IPS DF 6.9 (cell line): ENCODE measurements at regions not wholly inside any gene's neighbourhood (a gene's known extent, or its start where the extent isn't known, plus 50 kb on each side); places are given as distances from the start of the nearest gene placed in this dataset.

Source experiments
- DNase-seq: peaks from one replicate; pipeline ENCODE4 v3.0.0-alpha.2; 2013; ENCODE audit warnings: low read depth, low spot score
- H3K27ac ChIP-seq: one replicate; pipeline ENCODE4 v1.5.1; 2013; ENCODE audit warnings: low read length, control low read depth
- H3K27me3 ChIP-seq: 2 replicates; pipeline ENCODE4 v1.6.1; 2013; ENCODE audit warnings: mild to moderate bottlenecking, low read length; ENCODE audit not compliant: control insufficient read depth, insufficient read depth
- H3K36me3 ChIP-seq: 2 replicates; pipeline ENCODE4 v1.6.1; 2013; ENCODE audit warnings: low read length; ENCODE audit not compliant: control insufficient read depth, insufficient read depth
- H3K4me1 ChIP-seq: 2 replicates; pipeline ENCODE4 v1.6.1; 2013; ENCODE audit warnings: low read length; ENCODE audit not compliant: control insufficient read depth, insufficient read depth
- H3K4me3 ChIP-seq: 2 replicates; pipeline ENCODE4 v1.5.1; 2013; ENCODE audit warnings: mild to moderate bottlenecking, low read length
- H3K9me3 ChIP-seq: 2 replicates; pipeline ENCODE4 v1.6.1; 2013; ENCODE audit warnings: low read length, inconsistent platforms; ENCODE audit not compliant: control insufficient read depth, insufficient read depth
- WGBS: extraction: QIAGEN DNeasy Blood & Tissue Kit; methylation state at CpG from one replicate; pipeline ENCODE4 v1.1.7; 2013; ENCODE audit warnings: mixed read lengths, missing lambda C conversion rate; ENCODE audit not compliant: insufficient read length, insufficient coverage; 5-methylcytosine and 5-hydroxymethylcytosine counted together

- Histone ChIP-seq H3K9me3 (no peaks in the 10 kb centered on the region), H3K27me3 (no peaks in the 10 kb centered on the region), H3K4me3 (no peak overlapping the region), H3K36me3 (no peaks in the 10 kb centered on the region), H3K4me1 (no peaks in the 10 kb centered on the region), H3K27ac (no peak overlapping the region)
- no peak for DNase-seq
- no CpG with 5 or more reads among the region's 6 CpGs for WGBS
These were observed 90.5 kb upstream of the PHYHIPL start for GRCh38 chr10:59085711-59086502.

GRCh38 chr10:59087486-59087885, 89.0 kb upstream of the PHYHIPL start:
- Histone ChIP-seq H3K36me3 (no peaks in the 10 kb centered on the region), H3K4me1 (no peaks in the 10 kb centered on the region), H3K9me3 (no peaks in the 10 kb centered on the region), H3K27me3 (no peaks in the 10 kb centered on the region), H3K27ac (no peak overlapping the region), H3K4me3 (no peak overlapping the region)
- no peak for DNase-seq

- H3K4me3 ChIP-seq = no peak overlapping the region
- H3K36me3 ChIP-seq = no peaks in the 10 kb centered on the region
- no CpG with 5 or more reads among the region's 11 CpGs for WGBS
- H3K27me3 ChIP-seq = no peaks in the 10 kb centered on the region
- DNase-seq = no peak
- H3K27ac ChIP-seq = no peak overlapping the region
- no peaks in the 10 kb centered on the region for H3K9me3 ChIP-seq
- H3K4me1 ChIP-seq = no peaks in the 10 kb centered on the region
These were observed 87.4 kb upstream of the PHYHIPL start for GRCh38 chr10:59088912-59089573.

- WGBS = no CpG with 5 or more reads among the region's 3 CpGs
These were observed 85.4 kb upstream of the PHYHIPL start for GRCh38 chr10:59090817-59091622.

GRCh38 chr10:59093461-59093860, 83.0 kb upstream of the PHYHIPL start:
- Histone ChIP-seq H3K9me3 (no peaks in the 10 kb centered on the region), H3K36me3 (no peaks in the 10 kb centered on the region), H3K4me3 (no peak overlapping the region), H3K27me3 (no peaks in the 10 kb centered on the region), H3K4me1 (no peaks in the 10 kb centered on the region), H3K27ac (no peak overlapping the region)
- no peak for DNase-seq
- no CpG with 5 or more reads among the region's 2 CpGs for WGBS

More at GRCh38 chr10:59090817-59091622, 85.4 kb upstream of the PHYHIPL start:
- DNase-seq = no peak
- Histone ChIP-seq H3K4me3 (no peak overlapping the region), H3K9me3 (no peaks in the 10 kb centered on the region), H3K27ac (no peak overlapping the region), H3K36me3 (no peaks in the 10 kb centered on the region), H3K27me3 (no peaks in the 10 kb centered on the region), H3K4me1 (no peaks in the 10 kb centered on the region)

GRCh38 chr10:59096631-59097030, 79.8 kb upstream of the PHYHIPL start:
- Histone ChIP-seq H3K4me3 (no peak overlapping the region), H3K9me3 (no peaks in the 10 kb centered on the region), H3K36me3 (no peaks in the 10 kb centered on the region), H3K27ac (no peak overlapping the region), H3K27me3 (no peaks in the 10 kb centered on the region), H3K4me1 (no peaks in the 10 kb centered on the region)
- no peak for DNase-seq
- WGBS = no CpG with 5 or more reads among the region's 2 CpGs

- H3K36me3 ChIP-seq = no peaks in the 10 kb centered on the region
- no peaks in the 10 kb centered on the region for H3K9me3 ChIP-seq
- no peak for DNase-seq
- H3K4me3 ChIP-seq = no peak overlapping the region
- H3K27ac ChIP-seq = no peak overlapping the region
- H3K27me3 ChIP-seq = no peaks in the 10 kb centered on the region
- H3K4me1 ChIP-seq = no peaks in the 10 kb centered on the region
These were observed 78.1 kb upstream of the PHYHIPL start for GRCh38 chr10:59098387-59098786.

GRCh38 chr10:59098831-59099452, 77.5 kb upstream of the PHYHIPL start:
- whole genome bisulfite sequencing = no CpG with 5 or more reads among the region's 4 CpGs

GRCh38 chr10:59099481-59099880, 77.0 kb upstream of the PHYHIPL start:
- no CpG with 5 or more reads among the region's 2 CpGs for WGBS
- H3K4me1 ChIP-seq = no peaks in the 10 kb centered on the region
- H3K27ac ChIP-seq = no peak overlapping the region
- H3K9me3 ChIP-seq = no peaks in the 10 kb centered on the region
- H3K27me3 ChIP-seq = no peaks in the 10 kb centered on the region
- no peaks in the 10 kb centered on the region for H3K36me3 ChIP-seq
- no peak overlapping the region for H3K4me3 ChIP-seq
- DNase-seq = no peak

More at GRCh38 chr10:59098831-59099452, 77.5 kb upstream of the PHYHIPL start:
- no peak for DNase-seq
- H3K9me3 ChIP-seq = no peaks in the 10 kb centered on the region
- no peaks in the 10 kb centered on the region for H3K36me3 ChIP-seq
- no peaks in the 10 kb centered on the region for H3K4me1 ChIP-seq
- no peak overlapping the region for H3K27ac ChIP-seq
- no peak overlapping the region for H3K4me3 ChIP-seq
- no peaks in the 10 kb centered on the region for H3K27me3 ChIP-seq

- no peak for DNase-seq
- Histone ChIP-seq H3K9me3 (no peaks in the 10 kb centered on the region), H3K27me3 (no peaks in the 10 kb centered on the region), H3K4me3 (no peak overlapping the region), H3K4me1 (no peaks in the 10 kb centered on the region), H3K36me3 (no peaks in the 10 kb centered on the region), H3K27ac (no peak overlapping the region)
- no CpG with 5 or more reads among the region's 4 CpGs for WGBS
These were observed 74.0 kb upstream of the PHYHIPL start for GRCh38 chr10:59102394-59102793.
